GM18951 (cell line): ENCODE measurements at regions not wholly inside any gene's neighbourhood (a gene's known extent, or its start where the extent isn't known, plus 50 kb on each side); places are given as distances from the start of the nearest gene placed in this dataset.

Source experiments
- POLR2A ChIP-seq: IDR thresholded peaks from 4 replicates; pipeline ENCODE4 v1.6.1; 2011; ENCODE audit warnings: mild to moderate bottlenecking; ENCODE audit not compliant: insufficient read length, insufficient read depth; ENCODE audit errors: extremely low read depth
- in situ Hi-C: fragments of 300-500 bp; cut with MboI; formaldehyde crosslinking; loops from one replicate; pipeline ENCODE4 v1.12.0; 2022; ENCODE audit warnings: low sequenced_read_pairs, mixed read lengths, inconsistent platforms; ENCODE audit not compliant: unreplicated experiment

- TF ChIP-seq POLR2A, result no peak
- in situ Hi-C loops, result no loop called here
Observed at GRCh38 chr5:107118184-107119019, 552.3 kb downstream of the EFNA5 start.

- in situ Hi-C loops, result no loop called here
- TF ChIP-seq POLR2A, result no peak
Observed at GRCh38 chr5:107112216-107112615, 558.5 kb downstream of the EFNA5 start.

GRCh38 chr5:107104040-107104995, 566.4 kb downstream of the EFNA5 start:
- in situ Hi-C loops, result no loop called here
- no peak for TF ChIP-seq POLR2A

- in situ Hi-C loops, result no loop called here
- TF ChIP-seq POLR2A, result no peak
Observed at GRCh38 chr5:107103522-107103921, 567.2 kb downstream of the EFNA5 start.

- in situ Hi-C loops, result no loop called here
- TF ChIP-seq POLR2A, result no peak
Observed at GRCh38 chr5:107100121-107100520, 570.6 kb downstream of the EFNA5 start.

GRCh38 chr5:107099506-107099905, 571.2 kb downstream of the EFNA5 start:
- TF ChIP-seq POLR2A, result no peak
- in situ Hi-C loops, result no loop called here

GRCh38 chr5:107092695-107093094, 578.0 kb downstream of the EFNA5 start:
- TF ChIP-seq POLR2A, result no peak
- in situ Hi-C loops, result no loop called here

- in situ Hi-C loops, result no loop called here
Observed at GRCh38 chr5:107090506-107090905, 580.2 kb downstream of the EFNA5 start.

GRCh38 chr5:107088907-107089306, 581.8 kb downstream of the EFNA5 start:
- TF ChIP-seq POLR2A, result no peak
- in situ Hi-C loops, result no loop called here

More at GRCh38 chr5:107090506-107090905, 580.2 kb downstream of the EFNA5 start:
- no peak for TF ChIP-seq POLR2A

GRCh38 chr5:107085572-107085971, 585.2 kb downstream of the EFNA5 start:
- in situ Hi-C loops, result no loop called here
- TF ChIP-seq POLR2A, result no peak

- in situ Hi-C loops, result no loop called here
- TF ChIP-seq POLR2A, result no peak
Observed at GRCh38 chr5:107074996-107075395, 595.7 kb downstream of the EFNA5 start.

- in situ Hi-C loops, result no loop called here
- TF ChIP-seq POLR2A, result no peak
Observed at GRCh38 chr5:107072967-107073366, 597.8 kb downstream of the EFNA5 start.

- in situ Hi-C loops, result no loop called here
- TF ChIP-seq POLR2A, result no peak
Observed at GRCh38 chr5:107072440-107072839, 598.3 kb downstream of the EFNA5 start.
